ENCODE measurements at regions not wholly inside any gene's neighbourhood (a gene's known extent, or its start where the extent isn't known, plus 50 kb on each side); places are given as distances from the start of the nearest gene placed in this dataset.

DNA sequence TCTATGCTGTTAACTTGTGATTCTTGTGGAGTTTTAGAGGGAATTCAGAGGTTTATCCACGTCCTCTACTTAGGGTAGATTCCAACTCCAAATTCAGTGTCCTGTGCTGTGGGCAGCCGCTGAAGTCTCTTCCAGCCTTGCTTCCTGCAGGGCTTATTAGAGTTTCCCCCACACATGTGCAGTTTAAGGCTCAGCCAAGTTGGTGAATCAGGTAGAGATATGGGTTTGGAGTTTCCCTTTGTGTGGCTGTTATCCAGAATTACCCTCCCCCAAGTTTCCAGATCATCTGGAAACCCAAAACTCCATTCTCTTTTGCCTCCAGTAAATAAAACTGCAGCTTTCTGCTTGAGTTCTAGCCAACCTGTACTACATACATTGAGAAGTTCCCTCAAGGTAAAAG, 853.7 kb downstream of the GALC start:
- TF ChIP-seq, protein P1, sequence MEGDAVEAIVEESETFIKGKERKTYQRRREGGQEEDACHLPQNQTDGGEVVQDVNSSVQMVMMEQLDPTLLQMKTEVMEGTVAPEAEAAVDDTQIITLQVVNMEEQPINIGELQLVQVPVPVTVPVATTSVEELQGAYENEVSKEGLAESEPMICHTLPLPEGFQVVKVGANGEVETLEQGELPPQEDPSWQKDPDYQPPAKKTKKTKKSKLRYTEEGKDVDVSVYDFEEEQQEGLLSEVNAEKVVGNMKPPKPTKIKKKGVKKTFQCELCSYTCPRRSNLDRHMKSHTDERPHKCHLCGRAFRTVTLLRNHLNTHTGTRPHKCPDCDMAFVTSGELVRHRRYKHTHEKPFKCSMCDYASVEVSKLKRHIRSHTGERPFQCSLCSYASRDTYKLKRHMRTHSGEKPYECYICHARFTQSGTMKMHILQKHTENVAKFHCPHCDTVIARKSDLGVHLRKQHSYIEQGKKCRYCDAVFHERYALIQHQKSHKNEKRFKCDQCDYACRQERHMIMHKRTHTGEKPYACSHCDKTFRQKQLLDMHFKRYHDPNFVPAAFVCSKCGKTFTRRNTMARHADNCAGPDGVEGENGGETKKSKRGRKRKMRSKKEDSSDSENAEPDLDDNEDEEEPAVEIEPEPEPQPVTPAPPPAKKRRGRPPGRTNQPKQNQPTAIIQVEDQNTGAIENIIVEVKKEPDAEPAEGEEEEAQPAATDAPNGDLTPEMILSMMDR (IDR thresholded peaks at IDR 0.05; ENCODE audit: low read depth, low read length), result no peak
- no peak for TF ChIP-seq POLR2A (IDR thresholded peaks at IDR 0.05; ENCODE audit: extremely low read depth, insufficient read length)
- TF ChIP-seq, protein P2, sequence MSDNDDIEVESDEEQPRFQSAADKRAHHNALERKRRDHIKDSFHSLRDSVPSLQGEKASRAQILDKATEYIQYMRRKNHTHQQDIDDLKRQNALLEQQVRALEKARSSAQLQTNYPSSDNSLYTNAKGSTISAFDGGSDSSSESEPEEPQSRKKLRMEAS (IDR thresholded peaks at IDR 0.05; ENCODE audit: low read depth, low read length), result no peak
- no peak for TF ChIP-seq MYC (IDR thresholded peaks at IDR 0.05; ENCODE audit: low read depth, low read length)

Data from NB4 (cell line).